Lower leg skin (tissue), 4 donors: ENCODE measurements at regions not wholly inside any gene's neighbourhood (a gene's known extent, or its start where the extent isn't known, plus 50 kb on each side); places are given as distances from the start of the nearest gene placed in this dataset.

Experiments used
- DNase-seq, 2 donors: peaks; one replicate each; pipeline ENCODE4 v3.0.0-alpha.2; 2019; ENCODE audit warnings: low spot score in 2 of 2
- H3K4me3 ChIP-seq: fragments of 200-600 bp; sonication (generic); 2 replicates; pipeline ENCODE4 v1.5.1; 2017; ENCODE audit warnings: mild to moderate bottlenecking, low read depth; ENCODE audit not compliant: poor library complexity, severe bottlenecking
- CTCF ChIP-seq, 3 donors: fragments of 450-650 bp; IDR thresholded peaks; one replicate each; pipeline ENCODE4 v1.5.1; 2016; ENCODE audit warnings: antibody characterized with exemption in 3 of 3, mild to moderate bottlenecking in 3 of 3, moderate library complexity in 2 of 3
- POLR2A ChIP-seq, 2 donors: fragments of 450-650 bp; IDR thresholded peaks; one replicate each; pipeline ENCODE4 v1.6.1; 2016 to 2017; ENCODE audit warnings: antibody characterized with exemption in 2 of 2, mild to moderate bottlenecking in 1 of 2, moderate library complexity in 1 of 2
- WGBS, 2 donors: methylation state at CpG; one replicate each; pipeline ENCODE4 v1.1.5; 2018; 5-methylcytosine and 5-hydroxymethylcytosine counted together
- intact Hi-C: fragments of 100-400 bp; cut with DNase I; formaldehyde crosslinking; loops from one replicate; pipeline ENCODE4 v1.15.0; 2023; ENCODE audit warnings: low total_unique reads

GRCh38 chr15:69586721-69587120 lies 134.1 kb downstream of the RPLP1 start:
- no peak for TF ChIP-seq CTCF (IDR thresholded peaks at IDR 0.05)
- intact Hi-C loops: no loop called here
- no peak overlapping the region for H3K4me3 ChIP-seq
- no peak for DNase-seq
- 90 to 92% methylated on average over 9 of the region's 9 CpGs for WGBS, 2 donors

GRCh38 chr15:69587723-69588426 lies 135.3 kb downstream of the RPLP1 start:
- intact Hi-C loops: no loop called here
- no peak for DNase-seq
- TF ChIP-seq CTCF (IDR thresholded peaks at IDR 0.05) (no peak), POLR2A (IDR thresholded peaks at IDR 0.05) (no peak)
- no peak overlapping the region for H3K4me3 ChIP-seq
- whole genome bisulfite sequencing, 2 donors: 62 to 66% methylated on average over 4 of the region's 4 CpGs

GRCh38 chr15:69590201-69590710 lies 137.6 kb downstream of the RPLP1 start:
- H3K4me3 ChIP-seq: no peak overlapping the region
- TF ChIP-seq POLR2A (IDR thresholded peaks at IDR 0.05) (no peak), CTCF (IDR thresholded peaks at IDR 0.05) (no peak)
- intact Hi-C loops: no loop called here
- WGBS, 2 donors: 88 to 89% methylated on average over 8 of the region's 8 CpGs
- DNase-seq: no peak

GRCh38 chr15:69590932-69591524 lies 138.4 kb downstream of the RPLP1 start:
- intact Hi-C loops: no loop called here
- no peak for DNase-seq
- TF ChIP-seq CTCF (IDR thresholded peaks at IDR 0.05): no peak
- TF ChIP-seq POLR2A (IDR thresholded peaks at IDR 0.05): no peak
- WGBS, 2 donors: 91 to 96% methylated on average over 5 of the region's 5 CpGs
- no peak overlapping the region for H3K4me3 ChIP-seq

- H3K4me3 ChIP-seq: no peak overlapping the region
- DNase-seq: no peak
- TF ChIP-seq CTCF (IDR thresholded peaks at IDR 0.05): peak in 1 of 3 donors; percentile 20
- TF ChIP-seq POLR2A (IDR thresholded peaks at IDR 0.05): no peak
- WGBS, 2 donors: 89 to 91% methylated on average over 4 of the region's 4 CpGs
- intact Hi-C loops: no loop called here
These were observed 139.4 kb downstream of the RPLP1 start for GRCh38 chr15:69591905-69592508.
